HEK293 (cell line): ENCODE measurements at regions not wholly inside any gene's neighbourhood (a gene's known extent, or its start where the extent isn't known, plus 50 kb on each side); places are given as distances from the start of the nearest gene placed in this dataset.

Experiments
- CTCF ChIA-PET: fragments of 350-600 bp; formaldehyde crosslinking; extraction: SDS; loops from one replicate; lab custom pipeline; 2021; ENCODE audit warnings: antibody characterized with exemption; lab: Yijun Ruan, JAX
- POLR2A ChIA-PET: fragments of 300-600 bp; formaldehyde crosslinking; extraction: SDS; loops from one replicate; lab custom pipeline; 2020; ENCODE audit warnings: antibody characterized with exemption, inconsistent platforms; lab: Yijun Ruan, JAX
- H3K27ac ChIP-seq: fragments of 200-500 bp; sonication (Bioruptor generic); 2 replicates; pipeline ENCODE4 v1.5.1; 2014; ENCODE audit warnings: low read depth, low read length, control low read depth, inconsistent platforms; ENCODE audit errors: extremely low read depth
- H3K36me3 ChIP-seq, 2 experiments: fragments of 200-500 bp in 1 of 2; sonication (Bioruptor generic) in 1 of 2; 1 replicate in 1 of 2; 2 replicates in 1 of 2; pipeline ENCODE4 v1.5.1; 2014 to 2017; ENCODE audit warnings: inconsistent platforms in 2 of 2, low read length in 2 of 2; ENCODE audit not compliant: control insufficient read depth in 2 of 2, insufficient read depth in 1 of 2
- H3K4me1 ChIP-seq: fragments of 200-500 bp; sonication (Bioruptor generic); 2 replicates; pipeline ENCODE4 v1.5.1; 2014; ENCODE audit warnings: mild to moderate bottlenecking, low read length, inconsistent platforms; ENCODE audit not compliant: control insufficient read depth, insufficient read depth
- H3K4me3 ChIP-seq: 2 replicates; pipeline ENCODE4 v1.5.1; 2011; ENCODE audit warnings: low read depth, mild to moderate bottlenecking, control low read depth, low read length, moderate library complexity
- H3K9me3 ChIP-seq: fragments of 200-500 bp; sonication (Bioruptor generic); 2 replicates; pipeline ENCODE4 v1.5.1; 2014; ENCODE audit warnings: low read depth, low read length, inconsistent platforms; ENCODE audit not compliant: control insufficient read depth, insufficient read depth
- ATF2 ChIP-seq: fragments of 450-650 bp; formaldehyde crosslinking; IDR thresholded peaks from 2 replicates; pipeline ENCODE4 v1.5.1; 2016; ENCODE audit warnings: missing biosample characterization, missing genetic modification characterization, low read depth
- BCL11B ChIP-seq: fragments of 450-650 bp; formaldehyde crosslinking; IDR thresholded peaks from 2 replicates; pipeline ENCODE4 v1.5.1; 2016; ENCODE audit warnings: low read depth, missing biosample characterization, missing genetic modification characterization
- HOXC10 ChIP-seq: sonication (generic); formaldehyde crosslinking; IDR thresholded peaks from 2 replicates; pipeline ENCODE4 v1.8.1; 2023; ENCODE audit warnings: mild to moderate bottlenecking, missing genetic modification reagents
- KLF9 ChIP-seq: fragments of 450-650 bp; formaldehyde crosslinking; IDR thresholded peaks from 2 replicates; pipeline ENCODE4 v1.5.1; 2016; ENCODE audit warnings: missing biosample characterization, missing genetic modification characterization, low read depth
- SCRT2 ChIP-seq: fragments of 450-650 bp; formaldehyde crosslinking; IDR thresholded peaks from 2 replicates; pipeline ENCODE4 v1.5.1; 2016; ENCODE audit warnings: missing biosample characterization, missing genetic modification characterization
- SP2 ChIP-seq: fragments of 450-650 bp; formaldehyde crosslinking; IDR thresholded peaks from 2 replicates; pipeline ENCODE4 v1.5.1; 2016; ENCODE audit warnings: missing biosample characterization, missing genetic modification characterization
- ZBTB6 ChIP-seq: fragments of 450-650 bp; formaldehyde crosslinking; IDR thresholded peaks from 2 replicates; pipeline ENCODE4 v1.5.1; 2017; ENCODE audit warnings: missing biosample characterization, missing genetic modification characterization
- ZFP3 ChIP-seq: fragments of 450-650 bp; formaldehyde crosslinking; IDR thresholded peaks from 2 replicates; pipeline ENCODE4 v1.5.1; 2016; ENCODE audit warnings: low read depth, missing biosample characterization, missing genetic modification characterization
- ZFP37 ChIP-seq: fragments of 450-650 bp; formaldehyde crosslinking; IDR thresholded peaks from 2 replicates; pipeline ENCODE4 v1.5.1; 2016; ENCODE audit warnings: missing biosample characterization, missing genetic modification characterization
- ZNF10 ChIP-seq: fragments of 450-650 bp; formaldehyde crosslinking; IDR thresholded peaks from 2 replicates; pipeline ENCODE4 v1.5.1; 2017; ENCODE audit warnings: missing biosample characterization, missing genetic modification characterization
- ZNF121 ChIP-seq: fragments of 450-650 bp; formaldehyde crosslinking; IDR thresholded peaks from 2 replicates; pipeline ENCODE4 v1.5.1; 2016; ENCODE audit warnings: missing biosample characterization, missing genetic modification characterization
- ZNF148 ChIP-seq: fragments of 450-650 bp; formaldehyde crosslinking; IDR thresholded peaks from 2 replicates; pipeline ENCODE4 v1.5.0; 2017; ENCODE audit warnings: missing biosample characterization, missing genetic modification characterization, borderline replicate concordance
- ZNF157 ChIP-seq: fragments of 450-650 bp; formaldehyde crosslinking; IDR thresholded peaks from 2 replicates; pipeline ENCODE4 v1.5.1; 2016; ENCODE audit warnings: missing biosample characterization, missing genetic modification characterization
- ZNF416 ChIP-seq: fragments of 450-650 bp; formaldehyde crosslinking; IDR thresholded peaks from 2 replicates; pipeline ENCODE4 v1.5.1; 2016; ENCODE audit warnings: missing biosample characterization, missing genetic modification characterization
- ZNF423 ChIP-seq: fragments of 450-650 bp; formaldehyde crosslinking; IDR thresholded peaks from 2 replicates; pipeline ENCODE4 v1.5.1; 2016; ENCODE audit warnings: missing biosample characterization, missing genetic modification characterization
- ZNF544 ChIP-seq: fragments of 450-650 bp; formaldehyde crosslinking; IDR thresholded peaks from 2 replicates; pipeline ENCODE4 v1.5.0; 2017; ENCODE audit warnings: missing biosample characterization, missing genetic modification characterization
- ZNF600 ChIP-seq: fragments of 450-650 bp; formaldehyde crosslinking; IDR thresholded peaks from 2 replicates; pipeline ENCODE4 v1.5.1; 2016; ENCODE audit warnings: missing biosample characterization, missing genetic modification characterization
- ZNF777 ChIP-seq: fragments of 450-650 bp; formaldehyde crosslinking; IDR thresholded peaks from 2 replicates; pipeline ENCODE4 v1.5.1; 2017; ENCODE audit warnings: missing biosample characterization, missing genetic modification characterization, borderline replicate concordance
- ZNF830 ChIP-seq: fragments of 450-650 bp; IDR thresholded peaks from 2 replicates; pipeline ENCODE4 v1.5.0; 2018; ENCODE audit warnings: missing biosample characterization, missing genetic modification characterization, low read depth, mild to moderate bottlenecking, moderate library complexity
- ZSCAN16 ChIP-seq: fragments of 450-650 bp; formaldehyde crosslinking; IDR thresholded peaks from 2 replicates; pipeline ENCODE4 v1.5.1; 2016; ENCODE audit warnings: missing biosample characterization, missing genetic modification characterization
- ZSCAN30 ChIP-seq: fragments of 450-650 bp; IDR thresholded peaks from 2 replicates; pipeline ENCODE4 v1.5.1; 2018; ENCODE audit warnings: missing biosample characterization, mild to moderate bottlenecking, missing genetic modification characterization, moderate library complexity
- TF ChIP-seq, protein P1 (sequence below): fragments of 450-650 bp; formaldehyde crosslinking; IDR thresholded peaks from 2 replicates; pipeline ENCODE4 v1.5.1; 2016; ENCODE audit warnings: missing biosample characterization, missing genetic modification characterization
- TF ChIP-seq, protein P2 (sequence below): fragments of 450-650 bp; formaldehyde crosslinking; IDR thresholded peaks from 2 replicates; pipeline ENCODE4 v1.5.1; 2016; ENCODE audit warnings: missing biosample characterization, missing genetic modification characterization
- TF ChIP-seq, protein P3 (sequence below): fragments of 450-650 bp; formaldehyde crosslinking; IDR thresholded peaks from 2 replicates; pipeline ENCODE4 v1.5.1; 2016; ENCODE audit warnings: missing biosample characterization, missing genetic modification characterization

GRCh38 chr18:64259871-64260270 lies 111.0 kb upstream of the LINC00305 start:
- H3K27ac ChIP-seq, result no peak overlapping the region
- no peaks in the 10 kb centered on the region for H3K9me3 ChIP-seq
- CTCF ChIA-PET, result no interaction called here
- POLR2A ChIA-PET, result no interaction called here
- no peaks in the 10 kb centered on the region for H3K4me1 ChIP-seq
- no peaks in the 10 kb centered on the region for H3K36me3 ChIP-seq
- TF ChIP-seq SCRT2 (tag by site-specific recombination) (no peak), ZSCAN16 (tag by site-specific recombination) (no peak), SP2 (tag by site-specific recombination) (no peak), ZNF544 (no peak), ZNF777 (tag by site-specific recombination) (no peak), ZFP3 (tag by site-specific recombination) (no peak), ZBTB6 (no peak), ZNF148 (tag by site-specific recombination) (no peak), ZNF10 (tag by site-specific recombination) (no peak), BCL11B (tag by site-specific recombination) (no peak), ZNF121 (tag by site-specific recombination) (no peak), ZNF423 (tag by site-specific recombination) (no peak), ZNF416 (no peak), ZSCAN30 (tag by site-specific recombination) (no peak), ZNF600 (no peak)
- TF ChIP-seq, protein P1, sequence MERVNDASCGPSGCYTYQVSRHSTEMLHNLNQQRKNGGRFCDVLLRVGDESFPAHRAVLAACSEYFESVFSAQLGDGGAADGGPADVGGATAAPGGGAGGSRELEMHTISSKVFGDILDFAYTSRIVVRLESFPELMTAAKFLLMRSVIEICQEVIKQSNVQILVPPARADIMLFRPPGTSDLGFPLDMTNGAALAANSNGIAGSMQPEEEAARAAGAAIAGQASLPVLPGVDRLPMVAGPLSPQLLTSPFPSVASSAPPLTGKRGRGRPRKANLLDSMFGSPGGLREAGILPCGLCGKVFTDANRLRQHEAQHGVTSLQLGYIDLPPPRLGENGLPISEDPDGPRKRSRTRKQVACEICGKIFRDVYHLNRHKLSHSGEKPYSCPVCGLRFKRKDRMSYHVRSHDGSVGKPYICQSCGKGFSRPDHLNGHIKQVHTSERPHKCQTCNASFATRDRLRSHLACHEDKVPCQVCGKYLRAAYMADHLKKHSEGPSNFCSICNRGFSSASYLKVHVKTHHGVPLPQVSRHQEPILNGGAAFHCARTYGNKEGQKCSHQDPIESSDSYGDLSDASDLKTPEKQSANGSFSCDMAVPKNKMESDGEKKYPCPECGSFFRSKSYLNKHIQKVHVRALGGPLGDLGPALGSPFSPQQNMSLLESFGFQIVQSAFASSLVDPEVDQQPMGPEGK (tag by site-specific recombination), result no peak
- TF ChIP-seq, protein P2, sequence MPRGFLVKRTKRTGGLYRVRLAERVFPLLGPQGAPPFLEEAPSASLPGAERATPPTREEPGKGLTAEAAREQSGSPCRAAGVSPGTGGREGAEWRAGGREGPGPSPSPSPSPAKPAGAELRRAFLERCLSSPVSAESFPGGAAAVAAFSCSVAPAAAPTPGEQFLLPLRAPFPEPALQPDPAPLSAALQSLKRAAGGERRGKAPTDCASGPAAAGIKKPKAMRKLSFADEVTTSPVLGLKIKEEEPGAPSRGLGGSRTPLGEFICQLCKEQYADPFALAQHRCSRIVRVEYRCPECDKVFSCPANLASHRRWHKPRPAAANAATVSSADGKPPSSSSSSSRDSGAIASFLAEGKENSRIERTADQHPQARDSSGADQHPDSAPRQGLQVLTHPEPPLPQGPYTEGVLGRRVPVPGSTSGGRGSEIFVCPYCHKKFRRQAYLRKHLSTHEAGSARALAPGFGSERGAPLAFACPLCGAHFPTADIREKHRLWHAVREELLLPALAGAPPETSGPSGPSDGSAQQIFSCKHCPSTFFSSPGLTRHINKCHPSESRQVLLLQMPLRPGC (tag by site-specific recombination), result no peak
- no peak overlapping the region for H3K4me3 ChIP-seq

DNA sequence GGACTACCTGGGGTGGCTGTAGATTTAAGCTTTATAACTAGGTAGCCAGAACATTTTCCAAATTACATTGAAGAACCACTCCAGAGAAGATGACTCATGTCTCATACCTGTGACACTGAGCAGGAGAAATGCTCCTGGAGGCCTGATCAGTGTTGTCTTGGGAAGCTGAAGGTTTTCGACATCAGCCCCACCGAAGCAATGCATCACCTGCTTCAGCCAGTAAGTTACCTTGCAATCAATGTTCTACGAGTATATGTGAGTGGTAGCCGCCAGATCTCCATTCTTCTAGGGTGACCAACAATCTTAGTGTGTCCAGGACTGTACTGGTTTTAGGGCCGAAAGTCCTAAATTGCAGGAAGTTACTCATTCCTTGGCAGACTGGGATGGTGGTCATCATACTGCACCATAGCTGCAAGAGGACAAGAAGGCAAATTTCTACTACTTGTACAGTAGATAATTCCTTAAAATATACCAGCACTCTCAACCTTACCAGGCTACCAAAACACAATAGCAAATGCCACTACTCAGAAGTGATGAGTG lies 109.3 kb upstream of the LINC00305 start:
- Histone ChIP-seq H3K4me3 (no peak overlapping the region), H3K9me3 (no peaks in the 10 kb centered on the region), H3K4me1 (no peaks in the 10 kb centered on the region), H3K36me3 (no peaks in the 10 kb centered on the region), H3K27ac (no peak overlapping the region)
- ChIA-PET CTCF (no interaction called here), POLR2A (no interaction called here)
- TF ChIP-seq, protein P1 (tag by site-specific recombination), result no peak
- TF ChIP-seq ATF2 (tag by site-specific recombination) (no peak), KLF9 (tag by site-specific recombination) (no peak), ZFP37 (no peak), ZNF830 (no peak), HOXC10 (CRISPR knock-in tag) (no peak), ZNF157 (no peak)
- TF ChIP-seq, protein P3, sequence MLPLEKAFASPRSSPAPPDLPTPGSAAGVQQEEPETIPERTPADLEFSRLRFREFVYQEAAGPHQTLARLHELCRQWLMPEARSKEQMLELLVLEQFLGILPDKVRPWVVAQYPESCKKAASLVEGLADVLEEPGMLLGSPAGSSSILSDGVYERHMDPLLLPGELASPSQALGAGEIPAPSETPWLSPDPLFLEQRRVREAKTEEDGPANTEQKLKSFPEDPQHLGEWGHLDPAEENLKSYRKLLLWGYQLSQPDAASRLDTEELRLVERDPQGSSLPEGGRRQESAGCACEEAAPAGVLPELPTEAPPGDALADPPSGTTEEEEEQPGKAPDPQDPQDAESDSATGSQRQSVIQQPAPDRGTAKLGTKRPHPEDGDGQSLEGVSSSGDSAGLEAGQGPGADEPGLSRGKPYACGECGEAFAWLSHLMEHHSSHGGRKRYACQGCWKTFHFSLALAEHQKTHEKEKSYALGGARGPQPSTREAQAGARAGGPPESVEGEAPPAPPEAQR, result no peak
